Stimulated activated CD8-positive, alpha-beta memory T cell treated with anti-CD3 and anti-CD28 coated beads, Interleukin-7, amount 100 ng/mL, for 24 hours (primary cell): ENCODE measurements at regions not wholly inside any gene's neighbourhood (a gene's known extent, or its start where the extent isn't known, plus 50 kb on each side); places are given as distances from the start of the nearest gene placed in this dataset.
"Not testable (repeated sequence)": the region's sequence is repeated elsewhere in the genome, so short reads cannot be mapped to it uniquely, and the experiment has no call there.

ENCODE experiments used
- DNase-seq: peaks from one replicate; pipeline ENCODE4 v3.0.0-alpha.2; 2020; ENCODE audit warnings: low read depth

DNA sequence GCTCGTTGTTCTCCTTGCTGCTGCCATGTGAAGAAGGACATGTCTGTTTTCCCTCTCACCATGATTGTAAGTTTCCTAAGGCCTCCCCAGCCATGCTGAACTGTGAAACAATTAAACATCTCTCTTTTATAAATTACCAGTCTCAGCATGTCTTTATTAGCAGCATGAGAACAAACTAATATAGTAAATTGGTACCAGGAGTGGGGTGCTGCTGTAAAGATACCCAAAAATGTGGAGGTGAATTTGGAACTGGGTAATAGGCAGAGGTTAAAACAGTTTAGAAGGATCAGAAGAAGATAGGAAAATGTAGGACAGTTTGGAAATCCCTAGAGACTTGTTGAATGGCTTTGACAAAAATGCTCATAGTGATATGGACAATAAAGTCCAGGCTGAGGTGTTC is 576.7 kb downstream of the EPM2A start:
- not testable (repeated sequence) for DNase-seq

- DNase-seq: no peak
Observed at GRCh38 chr6:145159921-145160320, 575.4 kb downstream of the EPM2A start.

DNA sequence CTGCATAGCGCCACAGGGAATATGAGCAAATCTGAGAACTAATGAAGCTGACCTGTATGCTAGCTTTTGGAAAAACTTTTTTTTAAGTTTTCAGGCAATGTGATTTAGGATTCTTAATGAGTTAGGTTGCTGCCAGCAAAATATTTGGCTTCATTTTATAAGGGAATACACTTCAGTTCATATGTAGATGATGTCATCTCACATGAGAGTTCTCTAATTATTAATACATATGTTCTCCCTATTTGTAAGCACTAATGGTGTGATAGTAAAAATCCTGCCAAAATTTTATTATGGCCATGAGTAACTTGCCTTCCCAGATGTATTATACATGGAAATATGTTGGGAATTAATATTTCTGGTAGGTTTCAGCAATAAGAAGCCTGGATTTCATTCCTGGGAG is 573.8 kb downstream of the EPM2A start:
- DNase-seq: no peak

DNA sequence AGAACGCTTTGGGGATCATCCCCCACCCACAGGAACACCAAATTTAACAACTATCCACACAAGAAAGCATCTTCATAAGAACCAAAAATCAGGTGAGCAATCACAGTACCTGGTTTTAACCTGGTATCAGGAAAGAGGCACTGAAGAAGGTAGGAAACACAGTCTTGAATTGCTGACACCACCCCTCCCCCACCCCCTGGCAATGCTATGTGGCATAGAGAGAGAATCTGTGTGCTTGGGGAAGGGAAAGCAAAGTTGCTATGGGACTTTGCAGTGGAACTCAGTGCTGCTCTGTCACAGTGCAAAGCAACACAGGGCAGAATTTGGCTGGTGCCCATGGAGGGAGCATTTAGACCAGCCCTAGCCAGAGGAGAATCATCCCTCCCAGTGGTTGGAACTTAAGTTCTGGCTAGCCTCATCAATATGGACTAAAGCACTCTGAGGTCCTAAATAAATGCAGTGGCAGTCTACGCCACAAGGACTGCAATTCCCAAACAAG is 565.5 kb downstream of the EPM2A start:
- no peak for DNase-seq

DNA sequence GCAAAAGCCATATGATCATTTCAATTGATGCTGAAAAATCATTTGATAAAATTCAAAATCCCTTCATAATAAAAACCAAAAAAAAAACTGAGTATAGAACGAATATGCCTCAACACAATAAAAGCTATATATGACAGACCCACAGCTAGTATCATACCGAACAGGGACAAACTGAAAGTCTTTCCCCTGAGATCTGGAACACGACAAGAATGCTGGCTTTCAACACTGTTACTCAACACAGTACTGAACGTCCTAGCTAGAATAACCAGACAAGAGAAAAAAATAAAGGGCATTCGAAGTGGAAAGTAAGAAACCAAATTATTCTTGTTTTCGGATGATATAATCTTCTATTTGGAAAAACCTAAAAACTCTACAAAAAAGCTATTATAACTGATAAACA is 559.9 kb downstream of the EPM2A start:
- DNase-seq: no peak

DNA sequence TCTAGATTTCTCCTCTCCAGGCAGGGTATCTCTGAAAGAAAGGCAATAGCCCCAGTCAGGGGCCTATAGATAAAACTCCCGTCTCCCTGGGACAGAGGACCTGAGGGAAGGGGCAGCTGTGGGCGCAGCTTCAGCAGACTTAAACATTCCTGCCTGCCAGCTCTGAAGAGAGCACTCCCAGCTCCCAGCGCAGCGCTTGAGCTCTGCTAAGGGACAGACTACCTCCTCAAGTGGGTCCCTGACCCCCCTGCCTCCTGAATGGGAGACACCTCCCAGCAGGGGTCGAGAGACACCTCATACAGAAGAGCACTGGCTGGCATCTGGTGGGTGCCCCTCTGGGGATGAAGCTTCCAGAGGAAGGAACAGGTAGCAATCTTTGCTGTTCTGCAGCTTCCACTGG is 556.9 kb downstream of the EPM2A start:
- no peak for DNase-seq

GRCh38 chr6:145187491-145188206 is 547.7 kb downstream of the EPM2A start:
- DNase-seq: no peak

- DNase-seq: no peak
Observed at GRCh38 chr6:145189836-145190235, 545.5 kb downstream of the EPM2A start.

- DNase-seq: no peak
Observed at GRCh38 chr6:145194389-145194788, 540.9 kb downstream of the EPM2A start.

DNA sequence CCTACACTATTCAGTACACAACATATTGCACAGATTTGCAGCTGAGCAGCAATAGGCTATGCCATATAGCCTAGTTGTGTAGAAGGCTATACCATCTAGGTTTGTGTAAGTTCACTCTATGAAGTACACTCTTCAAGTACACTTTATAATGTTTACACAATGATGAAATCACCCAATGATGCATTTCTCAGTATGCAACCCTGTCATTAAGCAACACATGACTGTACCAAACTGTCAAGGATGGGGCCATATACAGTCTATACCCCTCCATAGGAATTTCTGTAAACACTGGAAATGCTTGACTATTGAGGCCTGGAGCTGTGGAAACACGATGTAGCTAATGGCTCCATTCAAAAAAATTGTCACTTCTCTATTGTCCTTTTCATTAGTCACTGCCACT is 535.4 kb downstream of the EPM2A start:
- no peak for DNase-seq

DNA sequence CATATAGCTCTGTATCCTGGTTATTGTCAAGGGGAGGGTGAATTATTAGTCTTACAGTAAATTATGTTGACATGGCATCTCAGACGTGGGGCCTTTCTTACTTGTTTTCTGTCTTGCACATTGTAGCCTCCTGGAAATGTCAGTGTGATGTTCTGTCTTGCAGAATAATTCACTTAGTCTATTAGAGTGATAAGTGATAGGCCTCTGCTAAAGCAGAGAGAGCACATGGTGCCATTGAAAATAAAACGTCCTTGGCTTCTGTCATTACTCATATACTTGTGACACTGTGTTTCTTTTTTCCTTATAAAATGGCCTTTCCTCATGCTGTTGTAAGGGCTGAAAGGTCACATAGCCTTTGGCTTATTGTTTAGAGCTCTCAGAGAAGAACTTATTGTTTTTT is 531.0 kb downstream of the EPM2A start:
- no peak for DNase-seq

DNA sequence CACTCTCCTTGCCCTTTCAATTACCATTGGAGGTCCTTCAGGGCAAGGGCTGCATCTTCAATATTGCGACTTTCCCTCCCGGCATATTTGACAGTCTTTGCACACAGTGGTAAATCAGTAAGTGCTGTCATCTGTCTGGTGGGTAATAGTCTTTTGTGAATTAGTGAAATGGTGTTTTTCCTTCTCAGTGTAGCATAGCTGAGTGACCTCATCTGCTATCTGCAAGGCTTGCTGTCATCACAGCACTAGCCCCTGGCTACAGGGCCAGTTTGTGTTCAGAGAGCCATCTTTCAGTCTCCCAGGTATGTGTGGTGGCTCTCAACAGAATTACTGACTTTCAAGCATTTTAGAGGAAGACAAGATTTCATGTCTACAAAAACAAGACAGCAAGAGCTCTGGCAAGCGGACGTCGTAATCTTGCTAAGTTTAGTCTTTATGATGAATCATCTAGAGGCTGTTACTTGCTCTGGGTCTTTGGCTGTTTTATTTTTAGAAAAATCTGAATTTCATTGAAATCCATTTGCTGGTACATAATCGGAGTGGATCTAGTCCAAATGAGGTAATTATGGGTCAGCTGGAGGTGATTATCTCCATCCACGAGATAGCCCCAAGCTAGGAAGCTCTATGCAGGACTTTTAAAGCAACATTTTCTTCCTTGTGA is 528.9 kb downstream of the EPM2A start:
- DNase-seq: no peak

DNA sequence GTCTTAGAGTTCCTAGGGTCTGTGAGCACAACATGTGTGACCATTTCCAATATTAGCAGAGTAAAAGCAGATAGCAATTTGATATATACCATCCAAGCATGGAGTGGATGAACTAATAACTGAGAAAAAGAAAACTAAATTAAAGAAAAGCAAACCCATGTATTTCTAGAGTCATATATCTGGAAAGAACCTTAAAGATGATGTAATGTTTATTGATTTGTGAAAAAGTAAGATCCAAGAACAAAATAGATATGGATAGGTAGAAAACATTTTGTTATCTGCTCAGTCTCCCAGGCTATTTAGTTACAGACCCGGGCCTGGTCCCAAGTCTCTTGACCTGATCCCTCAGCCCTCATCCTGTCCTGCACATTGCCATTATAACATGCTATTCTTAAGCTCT is 526.8 kb downstream of the EPM2A start:
- DNase-seq: no peak

DNA sequence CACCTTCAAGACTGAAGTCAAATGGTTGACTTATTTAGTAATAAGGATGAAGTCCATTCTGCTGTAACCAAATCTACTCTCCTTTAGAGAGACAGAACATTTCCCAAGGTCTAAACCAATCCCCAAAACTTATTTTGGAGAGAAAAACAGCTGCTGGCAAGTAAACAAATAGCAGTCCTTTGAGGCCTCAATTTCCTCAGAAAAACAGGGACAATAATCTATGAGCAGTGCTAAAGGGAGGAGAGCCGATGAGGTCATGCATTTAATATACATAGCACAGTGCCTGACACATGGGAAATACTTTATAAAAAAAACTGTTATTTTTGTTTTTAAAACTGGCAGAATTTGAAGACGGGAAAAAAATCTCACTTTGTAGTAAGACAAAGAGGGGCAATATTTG is 526.0 kb downstream of the EPM2A start:
- DNase-seq: no peak

DNA sequence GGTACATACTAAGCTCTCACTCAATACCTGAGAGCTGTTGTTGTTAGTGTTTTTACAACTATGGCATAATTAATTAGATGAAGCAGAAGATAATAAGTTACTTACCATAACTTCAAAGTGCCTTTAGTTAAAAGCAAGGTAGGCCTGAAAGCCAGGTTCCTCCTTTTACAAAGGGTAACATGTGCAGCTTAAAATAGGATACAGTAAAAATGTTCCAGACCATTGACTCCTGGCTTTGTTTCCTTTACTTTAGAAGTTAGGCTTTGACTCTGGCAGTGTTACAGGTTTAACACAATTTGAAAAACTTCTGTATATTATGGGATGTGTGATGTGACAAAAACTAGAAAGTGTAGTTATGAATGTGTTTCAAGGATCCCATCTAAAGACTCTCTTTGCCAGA is 522.5 kb downstream of the EPM2A start:
- no peak for DNase-seq

DNA sequence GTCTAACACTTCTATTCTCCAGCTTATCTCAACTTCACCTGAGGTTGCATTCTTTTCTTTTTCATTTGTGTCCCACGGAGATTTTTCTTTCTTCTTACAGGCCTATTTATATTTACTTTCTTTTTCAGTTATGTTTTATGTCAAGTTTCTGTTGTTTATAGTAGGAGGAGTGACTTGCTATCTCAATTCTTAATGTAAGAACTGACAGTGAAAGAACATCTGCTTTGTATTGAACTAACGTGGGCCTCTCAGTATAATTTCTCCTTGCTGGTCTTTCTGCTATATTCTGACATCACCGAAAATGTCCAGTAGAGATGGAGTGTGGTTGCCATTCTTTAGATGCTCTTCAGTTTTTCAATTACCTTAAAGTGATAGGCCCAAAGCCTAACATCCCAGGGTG is 521.7 kb downstream of the EPM2A start:
- no peak for DNase-seq

DNA sequence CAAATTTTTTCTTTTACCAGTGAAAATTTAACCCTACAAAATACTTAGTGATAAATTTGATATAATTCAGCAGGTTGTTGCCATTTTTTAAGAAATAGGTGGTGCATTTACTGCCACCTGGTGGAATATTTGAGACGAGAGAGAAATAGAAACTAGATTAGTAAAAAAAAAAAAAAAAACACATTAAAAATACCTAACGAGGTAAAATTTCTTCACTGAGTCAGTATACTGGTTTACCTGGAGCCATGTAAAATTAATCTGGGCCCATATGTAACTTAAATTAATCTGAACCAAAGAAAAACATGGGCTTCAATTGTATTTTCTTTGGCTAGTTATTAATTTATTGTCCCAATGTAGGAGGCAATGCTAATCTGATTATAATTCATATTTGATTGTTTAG is 520.8 kb downstream of the EPM2A start:
- no peak for DNase-seq

DNA sequence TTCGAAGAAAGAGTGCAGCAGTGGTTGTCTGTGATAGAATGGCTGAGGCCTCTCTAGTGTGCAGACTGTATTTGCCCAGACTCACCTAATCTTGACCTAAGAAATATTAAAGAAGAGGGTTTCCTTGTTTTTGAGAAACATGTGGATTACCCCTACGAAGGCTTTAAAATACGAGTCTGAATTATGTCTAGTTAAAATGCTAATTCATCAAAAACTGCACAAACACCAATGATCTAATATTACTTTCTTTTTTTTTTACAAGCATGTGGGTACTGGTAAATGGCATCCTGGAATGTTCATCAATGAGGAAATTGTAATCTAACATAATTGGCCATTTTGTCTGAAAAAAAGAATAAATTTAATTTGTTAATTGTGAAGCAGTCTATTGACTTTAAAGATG is 510.9 kb downstream of the EPM2A start:
- DNase-seq: no peak

DNA sequence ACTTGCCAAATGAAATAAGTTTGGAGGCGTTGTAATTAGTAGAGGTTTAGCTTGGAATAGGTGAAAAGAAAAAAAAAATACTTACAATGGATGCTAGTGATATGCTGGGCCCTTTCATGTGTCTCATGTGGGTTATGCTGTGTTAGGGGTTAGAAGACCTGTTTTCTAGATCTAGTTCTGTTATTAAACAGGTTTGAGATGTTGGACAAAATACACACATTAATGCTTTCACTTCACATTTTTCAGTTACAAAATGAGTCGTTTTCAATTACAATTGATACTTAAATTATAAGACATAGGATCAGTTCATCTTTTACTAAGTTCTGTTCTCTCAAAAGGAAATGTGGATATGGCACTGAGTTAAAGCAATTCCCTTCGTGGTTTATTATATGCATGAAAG is 509.8 kb downstream of the EPM2A start:
- no peak for DNase-seq

DNA sequence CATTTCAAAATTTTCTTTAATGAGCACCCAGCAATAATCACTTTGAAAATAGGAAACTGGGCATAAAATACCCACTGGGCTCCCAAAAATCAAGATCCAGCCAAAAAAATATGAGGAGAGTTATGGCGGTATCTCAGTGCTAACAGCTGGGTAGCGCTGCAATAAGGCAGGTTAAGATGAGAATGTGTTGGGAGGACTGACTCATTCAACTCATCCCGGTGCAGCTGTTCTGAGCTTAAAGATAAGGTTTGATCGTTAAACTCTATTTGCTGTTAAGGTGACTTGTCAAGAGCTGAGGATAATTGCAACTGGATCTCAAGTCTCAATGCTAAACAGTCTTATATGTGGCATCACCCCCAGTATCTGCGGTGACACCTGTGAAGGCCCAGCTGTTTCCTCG is 507.7 kb downstream of the EPM2A start:
- no peak for DNase-seq

DNA sequence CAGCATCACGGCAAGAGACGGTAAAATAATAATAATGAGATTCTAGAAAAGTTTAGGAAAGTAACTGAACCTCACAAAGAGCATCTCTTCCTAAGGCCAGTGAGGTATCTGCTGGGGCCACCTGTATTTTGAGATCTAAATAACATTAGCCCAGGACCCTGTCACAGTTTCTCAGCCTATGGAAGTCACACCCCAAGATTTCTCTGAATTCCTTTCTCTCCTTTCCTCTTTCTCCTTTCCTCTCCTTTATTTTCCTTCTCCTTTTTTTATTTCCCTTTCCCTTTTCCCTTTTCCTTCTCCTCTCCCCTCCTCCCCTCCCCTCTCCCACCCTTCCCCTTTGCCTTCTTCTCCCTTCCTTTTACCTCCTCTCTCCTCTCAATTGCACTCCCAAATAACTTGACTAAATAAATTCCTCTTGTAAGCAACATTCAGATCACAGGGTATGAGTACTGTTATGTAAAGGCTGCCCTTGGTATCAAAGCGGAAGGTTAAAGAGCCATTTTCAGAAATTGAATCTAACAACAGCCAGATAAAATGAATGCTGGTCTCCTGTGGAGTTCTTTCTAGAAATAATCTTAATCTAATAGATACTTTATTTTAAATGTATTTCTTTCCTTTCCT is 506.2 kb downstream of the EPM2A start:
- no peak for DNase-seq

- no peak for DNase-seq
Observed at GRCh38 chr6:145233955-145234354, 501.4 kb downstream of the EPM2A start.

GRCh38 chr6:145235207-145235606 is 500.1 kb downstream of the EPM2A start:
- DNase-seq: no peak
